ENCODE measurements at regions not wholly inside any gene's neighbourhood (a gene's known extent, or its start where the extent isn't known, plus 50 kb on each side); places are given as distances from the start of the nearest gene placed in this dataset.

GRCh38 chr5:98982880-98983279 is 54.1 kb upstream of the CHD1 start:
- H3K27me3 ChIP-seq (ENCODE audit: control insufficient read depth, insufficient read depth) = no peaks in the 10 kb centered on the region

More at GRCh38 chr5:98982880-98983279, 54.1 kb upstream of the CHD1 start:
- intact Hi-C loops (cut with DNase I) = no loop called here
- Histone ChIP-seq H3K4me3 (ENCODE audit: low read length) (no peak overlapping the region), H3K27ac (ENCODE audit: low read length) (no peak overlapping the region), H3K9me3 (ENCODE audit: control insufficient read depth, low read length) (no peaks in the 10 kb centered on the region), H3K4me1 (ENCODE audit: control insufficient read depth, insufficient read depth, low read length) (no peaks in the 10 kb centered on the region)
- 80% methylated on average over 3 of the region's 3 CpGs for WGBS
- no peak for DNase-seq
- no peak for ATAC-seq

Measured in right cardiac atrium (tissue), 5 donors.